ENCODE measurements at regions not wholly inside any gene's neighbourhood (a gene's known extent, or its start where the extent isn't known, plus 50 kb on each side); places are given as distances from the start of the nearest gene placed in this dataset.

DNA sequence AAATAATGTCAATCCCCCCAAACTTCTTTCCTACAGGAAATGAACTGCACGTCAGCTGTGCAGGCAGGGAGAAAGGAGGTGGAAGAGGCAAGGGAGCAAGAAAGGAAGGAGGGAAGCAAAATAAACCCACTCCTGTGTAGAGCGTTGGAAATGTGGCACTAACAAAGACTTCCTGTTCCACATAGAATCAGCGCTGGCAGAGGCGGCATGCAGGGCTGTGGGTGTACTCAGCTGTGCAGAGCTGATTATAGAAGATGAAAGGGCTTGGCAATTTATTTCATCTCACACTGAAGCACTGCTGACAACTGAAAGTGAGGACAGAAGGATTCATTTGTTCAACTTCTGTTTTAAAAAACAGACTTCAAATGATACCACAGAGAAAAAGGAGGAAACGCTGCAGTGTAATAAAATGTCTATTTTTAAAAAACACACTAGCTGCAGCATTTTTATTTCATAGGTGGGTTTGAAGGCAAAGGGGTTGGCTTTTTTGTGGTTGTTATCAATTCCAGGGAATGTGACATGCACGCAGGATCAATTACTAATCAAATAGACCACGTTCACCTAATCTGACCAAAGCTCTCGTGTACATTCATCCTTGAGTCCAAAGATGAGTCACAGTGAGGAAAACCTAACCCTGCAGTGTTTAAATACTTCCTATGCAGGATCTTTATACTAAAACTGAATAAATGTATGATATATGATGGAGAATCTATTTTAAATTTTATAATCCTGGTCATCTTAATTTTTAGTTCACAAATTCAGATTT, 583.5 kb downstream of the ZNF608 start:
- ChIA-PET POLR2A (interaction anchor here (1.4 kb wide), 1 partner anchor 282 kb away, joined by 3 read pairs; no protein-coding TSS in a partner anchor), CTCF (ENCODE audit: unreplicated experiment) (no interaction called here)
- peak; percentile 72 for DNase-seq (ENCODE audit: low spot score)
- Histone ChIP-seq H4K20me1 (ENCODE audit: insufficient read depth, low read length) (no peaks in the 10 kb centered on the region), H3K27ac (ENCODE audit: low read depth, low read length, poor library complexity, severe bottlenecking) (peak overlapping the region; percentile 59), H3K4me1 (ENCODE audit: insufficient read depth, low read length, poor library complexity, severe bottlenecking) (peaks cover 15% of the 10 kb centered on the region), H3K79me2 (ENCODE audit: insufficient read depth, low read depth, low read length) (no peaks in the 10 kb centered on the region), H3K9me3 (ENCODE audit: low read length) (peaks cover 5% of the 10 kb centered on the region; the same call in 1 of the 2 replicates), H3K9me2 (ENCODE audit: insufficient read depth, low read length) (no peaks in the 10 kb centered on the region), H2AFZ (ENCODE audit: low read length) (peak overlapping the region; percentile 91), H3K36me3 (ENCODE audit: insufficient read depth, low read length) (no peaks in the 10 kb centered on the region; the same call in 1 of the 2 replicates), H3K4me2 (ENCODE audit: low read length) (peak overlapping the region; percentile 63), H3K4me3 (ENCODE audit: low read depth, low read length, poor library complexity, severe bottlenecking) (peak overlapping the region; percentile 19)
- BruUV-seq (replicated peaks): no TSS peak
- no peak for TF ChIP-seq EZH2phosphoT487 (IDR thresholded peaks at IDR 0.05; ENCODE audit: borderline replicate concordance, low read depth, low read length)
- TF ChIP-seq, protein P1, sequence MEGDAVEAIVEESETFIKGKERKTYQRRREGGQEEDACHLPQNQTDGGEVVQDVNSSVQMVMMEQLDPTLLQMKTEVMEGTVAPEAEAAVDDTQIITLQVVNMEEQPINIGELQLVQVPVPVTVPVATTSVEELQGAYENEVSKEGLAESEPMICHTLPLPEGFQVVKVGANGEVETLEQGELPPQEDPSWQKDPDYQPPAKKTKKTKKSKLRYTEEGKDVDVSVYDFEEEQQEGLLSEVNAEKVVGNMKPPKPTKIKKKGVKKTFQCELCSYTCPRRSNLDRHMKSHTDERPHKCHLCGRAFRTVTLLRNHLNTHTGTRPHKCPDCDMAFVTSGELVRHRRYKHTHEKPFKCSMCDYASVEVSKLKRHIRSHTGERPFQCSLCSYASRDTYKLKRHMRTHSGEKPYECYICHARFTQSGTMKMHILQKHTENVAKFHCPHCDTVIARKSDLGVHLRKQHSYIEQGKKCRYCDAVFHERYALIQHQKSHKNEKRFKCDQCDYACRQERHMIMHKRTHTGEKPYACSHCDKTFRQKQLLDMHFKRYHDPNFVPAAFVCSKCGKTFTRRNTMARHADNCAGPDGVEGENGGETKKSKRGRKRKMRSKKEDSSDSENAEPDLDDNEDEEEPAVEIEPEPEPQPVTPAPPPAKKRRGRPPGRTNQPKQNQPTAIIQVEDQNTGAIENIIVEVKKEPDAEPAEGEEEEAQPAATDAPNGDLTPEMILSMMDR (conservative IDR thresholded peaks at IDR 0.05; ENCODE audit: low read length): no peak
- intact Hi-C loops (cut with micrococcal nuclease; ENCODE audit: unreplicated experiment): loop anchor here (2.0 to 5.0 kb wide), 2 partner anchors 128 to 489 kb away; no protein-coding TSS in a partner anchor

DNA sequence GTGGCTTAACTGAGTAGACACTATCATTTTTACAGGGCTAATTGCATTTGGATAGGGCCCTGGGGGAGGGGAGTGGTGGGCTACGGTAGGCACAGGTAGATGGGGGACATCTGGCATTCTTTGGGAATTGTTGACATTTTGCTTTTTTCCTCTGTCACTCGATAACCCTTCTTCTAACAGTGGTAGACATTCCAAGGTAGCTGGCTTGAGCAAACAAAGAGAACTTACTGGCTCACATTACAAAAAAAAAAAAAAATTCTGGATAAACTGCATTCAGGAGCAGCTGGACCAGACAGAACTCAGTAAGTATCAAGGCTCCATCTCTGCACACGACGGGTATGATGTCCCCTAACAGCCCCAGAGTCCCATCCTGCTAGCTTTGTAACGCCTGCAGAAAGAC, 585.2 kb downstream of the ZNF608 start:
- no peak for TF ChIP-seq EZH2phosphoT487 (IDR thresholded peaks at IDR 0.05; ENCODE audit: borderline replicate concordance, low read depth, low read length)
- TF ChIP-seq, protein P1 (conservative IDR thresholded peaks at IDR 0.05; ENCODE audit: low read length): no peak
- H3K4me1 ChIP-seq (ENCODE audit: insufficient read depth, low read length, poor library complexity, severe bottlenecking): peaks cover 18% of the 10 kb centered on the region
- H3K36me3 ChIP-seq (ENCODE audit: insufficient read depth, low read length): no peaks in the 10 kb centered on the region; the same call in 1 of the 2 replicates
- intact Hi-C loops (cut with micrococcal nuclease; ENCODE audit: unreplicated experiment): loop anchor here (5.0 kb wide), 1 partner anchor 491 kb away; no protein-coding TSS in a partner anchor
- no peaks in the 10 kb centered on the region for H3K79me2 ChIP-seq (ENCODE audit: insufficient read depth, low read depth, low read length)
- no peak overlapping the region for H3K4me3 ChIP-seq (ENCODE audit: low read depth, low read length, poor library complexity, severe bottlenecking)
- ChIA-PET POLR2A (interaction anchor here (0.6 to 1.5 kb wide), 5 partner anchors 16 to 881 kb away, joined by 3 to 7 read pairs (median 3); no protein-coding TSS in a partner anchor), CTCF (ENCODE audit: unreplicated experiment) (no interaction called here)
- no peaks in the 10 kb centered on the region for H4K20me1 ChIP-seq (ENCODE audit: insufficient read depth, low read length)
- no peak overlapping the region for H2AFZ ChIP-seq (ENCODE audit: low read length)
- H3K9me2 ChIP-seq (ENCODE audit: insufficient read depth, low read length): no peaks in the 10 kb centered on the region
- H3K27ac ChIP-seq (ENCODE audit: low read depth, low read length, poor library complexity, severe bottlenecking): no peak overlapping the region
- peaks cover 12% of the 10 kb centered on the region; the same call in 1 of the 2 replicates for H3K9me3 ChIP-seq (ENCODE audit: low read length)
- no TSS peak for BruUV-seq (replicated peaks)
- H3K4me2 ChIP-seq (ENCODE audit: low read length): no peak overlapping the region
- DNase-seq (ENCODE audit: low spot score): no peak
